Neural progenitor cell (in vitro differentiated cells): ENCODE measurements at regions not wholly inside any gene's neighbourhood (a gene's known extent, or its start where the extent isn't known, plus 50 kb on each side); places are given as distances from the start of the nearest gene placed in this dataset.

ENCODE experiments used
- EZH2phosphoT487 ChIP-seq: fragments of 200-600 bp; sonication (generic); IDR thresholded peaks from 2 replicates; pipeline ENCODE4 v1.6.1; 2017; ENCODE audit warnings: antibody characterized with exemption
- TF ChIP-seq, protein P1 (sequence below): fragments of 200-600 bp; sonication (generic); IDR thresholded peaks from 2 replicates; pipeline ENCODE4 v1.5.1; 2017; ENCODE audit warnings: antibody characterized with exemption, mild to moderate bottlenecking

DNA sequence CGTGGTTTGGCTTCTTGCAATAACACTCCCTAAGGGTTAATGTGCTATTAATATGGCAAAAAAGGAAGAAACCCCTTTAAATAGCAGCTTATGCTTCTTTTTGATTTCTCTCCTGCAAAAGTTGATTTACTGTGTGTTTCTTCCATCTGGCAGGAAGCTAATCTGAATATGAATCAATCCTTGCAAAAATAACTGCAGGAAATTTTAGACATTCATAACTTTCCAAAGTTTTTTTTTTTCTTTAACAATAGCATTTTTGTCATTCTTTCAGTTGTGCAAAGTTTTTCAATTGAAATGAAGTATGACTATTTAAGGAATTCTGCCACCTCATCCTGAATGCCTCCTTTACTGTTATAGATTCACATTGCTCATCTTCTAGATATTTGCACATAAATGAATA lies 115.6 kb downstream of the SPANXA1 start:
- TF ChIP-seq, protein P1, sequence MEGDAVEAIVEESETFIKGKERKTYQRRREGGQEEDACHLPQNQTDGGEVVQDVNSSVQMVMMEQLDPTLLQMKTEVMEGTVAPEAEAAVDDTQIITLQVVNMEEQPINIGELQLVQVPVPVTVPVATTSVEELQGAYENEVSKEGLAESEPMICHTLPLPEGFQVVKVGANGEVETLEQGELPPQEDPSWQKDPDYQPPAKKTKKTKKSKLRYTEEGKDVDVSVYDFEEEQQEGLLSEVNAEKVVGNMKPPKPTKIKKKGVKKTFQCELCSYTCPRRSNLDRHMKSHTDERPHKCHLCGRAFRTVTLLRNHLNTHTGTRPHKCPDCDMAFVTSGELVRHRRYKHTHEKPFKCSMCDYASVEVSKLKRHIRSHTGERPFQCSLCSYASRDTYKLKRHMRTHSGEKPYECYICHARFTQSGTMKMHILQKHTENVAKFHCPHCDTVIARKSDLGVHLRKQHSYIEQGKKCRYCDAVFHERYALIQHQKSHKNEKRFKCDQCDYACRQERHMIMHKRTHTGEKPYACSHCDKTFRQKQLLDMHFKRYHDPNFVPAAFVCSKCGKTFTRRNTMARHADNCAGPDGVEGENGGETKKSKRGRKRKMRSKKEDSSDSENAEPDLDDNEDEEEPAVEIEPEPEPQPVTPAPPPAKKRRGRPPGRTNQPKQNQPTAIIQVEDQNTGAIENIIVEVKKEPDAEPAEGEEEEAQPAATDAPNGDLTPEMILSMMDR = no peak
- no peak for TF ChIP-seq EZH2phosphoT487
